ENCODE measurements at regions not wholly inside any gene's neighbourhood (a gene's known extent, or its start where the extent isn't known, plus 50 kb on each side); places are given as distances from the start of the nearest gene placed in this dataset.

DNA sequence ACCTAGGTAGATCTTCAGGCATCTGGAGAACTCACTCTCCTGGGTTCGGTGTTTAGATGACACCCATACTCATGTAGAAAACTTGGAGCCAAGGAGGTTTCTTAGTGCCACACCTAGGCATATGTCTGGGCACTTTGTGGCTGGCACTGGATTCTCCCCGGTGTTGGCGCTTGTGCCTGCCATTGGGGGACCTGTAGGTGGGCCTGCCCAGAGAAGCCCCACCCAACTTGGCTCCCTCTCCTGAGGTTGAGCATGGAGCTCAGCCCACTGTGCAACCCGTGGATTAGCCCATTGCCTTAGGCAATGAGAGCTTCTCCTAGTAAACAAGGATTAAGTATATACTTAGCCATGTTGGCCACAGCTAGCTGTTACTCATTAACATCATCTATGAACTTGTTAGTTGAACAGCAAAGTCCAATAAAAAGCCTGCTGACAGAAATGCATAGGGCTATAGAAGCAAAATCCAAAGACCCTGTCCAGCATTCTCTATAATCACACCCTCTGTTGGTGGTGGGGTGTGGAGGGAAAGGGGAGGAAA, 335.5 kb upstream of the CHORDC1 start:
- no peaks in the 10 kb centered on the region for H3K9me1 ChIP-seq (replicated peaks; ENCODE audit: control insufficient read depth, extremely low read depth, insufficient read depth, low read length)
- no peaks in the 10 kb centered on the region for H3K4me1 ChIP-seq (ENCODE audit: control insufficient read depth, extremely low read depth, insufficient read depth, low read length)
- no TSS peak for BruUV-seq (replicated peaks)
- dilution Hi-C loops (cut with MboI; ENCODE audit: extremely low pct_ligation_motif_present, low sequenced_read_pairs) (no loop called here), intact Hi-C loops (cut with micrococcal nuclease) (no loop called here)
- no peaks in the 10 kb centered on the region for H3K36me3 ChIP-seq (ENCODE audit: control insufficient read depth in 2 of 2, extremely low read depth in 1 of 2, insufficient read depth in 2 of 2, low read length in 2 of 2)
- no peaks in the 10 kb centered on the region for H3K79me2 ChIP-seq (ENCODE audit: control insufficient read depth, insufficient read depth, low read length)
- DNase-seq (ENCODE audit: low read depth, low spot score) (no peak), FAIRE-seq (no peak)
- ChIA-PET POLR2A (no interaction called here), CTCF (no interaction called here)
- H4K20me1 ChIP-seq (replicated peaks; ENCODE audit: control insufficient read depth, extremely low read depth, insufficient read depth, low read length): no peaks in the 10 kb centered on the region
- H3K4me2 ChIP-seq (ENCODE audit: insufficient read depth, low read length): no peak overlapping the region
- no peak overlapping the region for H3K9ac ChIP-seq (replicated peaks; ENCODE audit: extremely low read depth, insufficient read depth, low read length)
- no peaks in the 10 kb centered on the region for H3K27me3 ChIP-seq (ENCODE audit: control insufficient read depth in 2 of 2, insufficient read depth in 2 of 2, low read length in 2 of 2)
- no peak overlapping the region for H3K27ac ChIP-seq (ENCODE audit: insufficient read depth, low read depth, low read length)
- TF ChIP-seq JUN (IDR thresholded peaks at IDR 0.05; ENCODE audit: borderline replicate concordance, insufficient read depth, insufficient read length, low read depth): no peak
- H2AFZ ChIP-seq (ENCODE audit: low read depth, low read length): no peak overlapping the region
- no peaks in the 10 kb centered on the region for H3K9me3 ChIP-seq (replicated peaks; ENCODE audit: control insufficient read depth, insufficient read depth, low read length)
- no peak overlapping the region for H3K4me3 ChIP-seq (replicated peaks in 1 of 3; ENCODE audit: insufficient read depth in 1 of 3, low read depth in 1 of 3, low read length in 3 of 3)

DNA sequence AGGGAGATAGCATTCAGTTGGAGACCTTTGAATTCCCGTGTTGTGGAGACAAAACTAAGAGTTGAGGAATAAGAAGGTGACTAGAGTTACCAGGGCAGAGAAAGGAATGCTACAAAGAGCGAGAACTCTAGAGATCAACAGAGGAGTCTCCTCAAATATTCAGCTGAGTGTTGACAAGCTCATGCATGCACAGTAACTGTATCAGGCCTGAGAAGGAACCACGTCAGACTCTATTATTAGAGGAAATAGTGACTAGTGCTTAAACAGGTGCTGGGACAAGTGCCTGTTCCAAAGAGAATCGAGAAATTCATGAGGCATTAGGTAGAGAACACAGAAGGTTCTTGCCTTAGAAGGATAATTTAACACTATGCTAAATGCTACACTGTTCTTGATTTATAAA, 333.8 kb upstream of the CHORDC1 start:
- no TSS peak for BruUV-seq (replicated peaks)
- H3K4me2 ChIP-seq (ENCODE audit: insufficient read depth, low read length): no peak overlapping the region
- POLR2A ChIA-PET: no interaction called here
- intact Hi-C loops (cut with micrococcal nuclease): no loop called here
- H2AFZ ChIP-seq (ENCODE audit: low read depth, low read length): no peak overlapping the region
- no peaks in the 10 kb centered on the region for H3K27me3 ChIP-seq (ENCODE audit: control insufficient read depth in 2 of 2, insufficient read depth in 2 of 2, low read length in 2 of 2)
- H3K9me1 ChIP-seq (replicated peaks; ENCODE audit: control insufficient read depth, extremely low read depth, insufficient read depth, low read length): no peaks in the 10 kb centered on the region
- H3K4me1 ChIP-seq (ENCODE audit: control insufficient read depth, extremely low read depth, insufficient read depth, low read length): no peaks in the 10 kb centered on the region
- no peak overlapping the region for H3K4me3 ChIP-seq (replicated peaks in 1 of 3; ENCODE audit: insufficient read depth in 1 of 3, low read depth in 1 of 3, low read length in 3 of 3)
- H3K27ac ChIP-seq (ENCODE audit: insufficient read depth, low read depth, low read length): no peak overlapping the region
- FAIRE-seq: no peak
- H3K9ac ChIP-seq (replicated peaks; ENCODE audit: extremely low read depth, insufficient read depth, low read length): no peak overlapping the region
- DNase-seq (ENCODE audit: low read depth, low spot score): no peak
- dilution Hi-C loops (cut with MboI; ENCODE audit: extremely low pct_ligation_motif_present, low sequenced_read_pairs): no loop called here
- CTCF ChIA-PET: no interaction called here
- TF ChIP-seq EZH2 (IDR thresholded peaks at IDR 0.05; ENCODE audit: borderline replicate concordance, low read depth, low read length, severe bottlenecking): no peak
- no peaks in the 10 kb centered on the region for H4K20me1 ChIP-seq (replicated peaks; ENCODE audit: control insufficient read depth, extremely low read depth, insufficient read depth, low read length)
- H3K36me3 ChIP-seq (ENCODE audit: control insufficient read depth in 2 of 2, extremely low read depth in 1 of 2, insufficient read depth in 2 of 2, low read length in 2 of 2): no peaks in the 10 kb centered on the region
- H3K79me2 ChIP-seq (ENCODE audit: control insufficient read depth, insufficient read depth, low read length): no peaks in the 10 kb centered on the region
- no peaks in the 10 kb centered on the region for H3K9me3 ChIP-seq (replicated peaks; ENCODE audit: control insufficient read depth, insufficient read depth, low read length)

Data from endothelial cell of umbilical vein (primary cell).